ENCODE measurements at regions not wholly inside any gene's neighbourhood (a gene's known extent, or its start where the extent isn't known, plus 50 kb on each side); places are given as distances from the start of the nearest gene placed in this dataset.

GRCh38 chr5:24162343-24162742 lies 482.4 kb downstream of the CDH10 start:
- TF ChIP-seq TCF12 (IDR thresholded peaks at IDR 0.05; ENCODE audit: low read depth) (no peak), YY1 (IDR thresholded peaks at IDR 0.05; ENCODE audit: low read depth) (no peak), FOXM1 (IDR thresholded peaks at IDR 0.05; ENCODE audit: borderline replicate concordance, low read depth) (no peak), TEAD4 (IDR thresholded peaks at IDR 0.05) (no peak), EP300 (IDR thresholded peaks at IDR 0.05; ENCODE audit: borderline replicate concordance) (no peak)

GRCh38 chr5:24163091-24163490 lies 481.7 kb downstream of the CDH10 start:
- TF ChIP-seq CEBPB (IDR thresholded peaks at IDR 0.05) (no peak), TAF1 (IDR thresholded peaks at IDR 0.05; ENCODE audit: low read depth) (no peak), RAD21 (IDR thresholded peaks at IDR 0.05; ENCODE audit: low read depth) (no peak), ZBTB7A (IDR thresholded peaks at IDR 0.05; ENCODE audit: low read depth) (no peak), NFIC (IDR thresholded peaks at IDR 0.05) (no peak), TEAD4 (IDR thresholded peaks at IDR 0.05) (no peak), REST (IDR thresholded peaks at IDR 0.05; ENCODE audit: low read depth) (no peak), FOXM1 (IDR thresholded peaks at IDR 0.05; ENCODE audit: borderline replicate concordance, low read depth) (no peak), CREB1 (IDR thresholded peaks at IDR 0.05; ENCODE audit: low read depth) (no peak), YY1 (IDR thresholded peaks at IDR 0.05; ENCODE audit: low read depth) (no peak), TCF12 (IDR thresholded peaks at IDR 0.05; ENCODE audit: low read depth) (no peak), MAX (IDR thresholded peaks at IDR 0.05) (no peak), EGR1 (IDR thresholded peaks at IDR 0.05) (no peak), USF1 (IDR thresholded peaks at IDR 0.05) (no peak)

GRCh38 chr5:24167806-24168205 lies 477.0 kb downstream of the CDH10 start:
- TF ChIP-seq CEBPB (IDR thresholded peaks at IDR 0.05) (no peak), USF1 (IDR thresholded peaks at IDR 0.05) (no peak), NFIC (IDR thresholded peaks at IDR 0.05) (no peak), EGR1 (IDR thresholded peaks at IDR 0.05) (no peak), EP300 (IDR thresholded peaks at IDR 0.05; ENCODE audit: borderline replicate concordance) (no peak), YY1 (IDR thresholded peaks at IDR 0.05; ENCODE audit: low read depth) (no peak), REST (IDR thresholded peaks at IDR 0.05; ENCODE audit: low read depth) (no peak), CREB1 (IDR thresholded peaks at IDR 0.05; ENCODE audit: low read depth) (no peak), TAF1 (IDR thresholded peaks at IDR 0.05; ENCODE audit: low read depth) (no peak)

- no peak for TF ChIP-seq CEBPB (IDR thresholded peaks at IDR 0.05)
- no peak for TF ChIP-seq REST (IDR thresholded peaks at IDR 0.05; ENCODE audit: low read depth)
- TF ChIP-seq FOXM1 (IDR thresholded peaks at IDR 0.05; ENCODE audit: borderline replicate concordance, low read depth) = no peak
- TF ChIP-seq MAX (IDR thresholded peaks at IDR 0.05) = no peak
- TF ChIP-seq TCF12 (IDR thresholded peaks at IDR 0.05; ENCODE audit: low read depth) = no peak
- no peak for TF ChIP-seq RAD21 (IDR thresholded peaks at IDR 0.05; ENCODE audit: low read depth)
- no peak for TF ChIP-seq USF1 (IDR thresholded peaks at IDR 0.05)
Measured at GRCh38 chr5:24170026-24170425, 474.8 kb downstream of the CDH10 start.

- TF ChIP-seq ZBTB7A (IDR thresholded peaks at IDR 0.05; ENCODE audit: low read depth) (no peak), TEAD4 (IDR thresholded peaks at IDR 0.05) (no peak), CEBPB (IDR thresholded peaks at IDR 0.05) (no peak), EP300 (IDR thresholded peaks at IDR 0.05; ENCODE audit: borderline replicate concordance) (no peak), FOXM1 (IDR thresholded peaks at IDR 0.05; ENCODE audit: borderline replicate concordance, low read depth) (no peak), CREB1 (IDR thresholded peaks at IDR 0.05; ENCODE audit: low read depth) (no peak), TCF12 (IDR thresholded peaks at IDR 0.05; ENCODE audit: low read depth) (no peak), YY1 (IDR thresholded peaks at IDR 0.05; ENCODE audit: low read depth) (no peak)
Measured at GRCh38 chr5:24177821-24178220, 467.0 kb downstream of the CDH10 start.
